Ureter (tissue), 1 donor: ENCODE measurements at regions not wholly inside any gene's neighbourhood (a gene's known extent, or its start where the extent isn't known, plus 50 kb on each side); places are given as distances from the start of the nearest gene placed in this dataset.
"Not testable (repeated sequence)": the region's sequence is repeated elsewhere in the genome, so short reads cannot be mapped to it uniquely, and the experiment has no call there.

Source experiments
- DNase-seq: peaks from one replicate; pipeline ENCODE4 v3.0.0-alpha.2; 2020; ENCODE audit warnings: low spot score
- donor health status: DM: yes; HTN: yes; CAD: no.

GRCh38 chr18:1294229-1294628 is 389.6 kb downstream of the ADCYAP1 start:
- DNase-seq: no peak

GRCh38 chr18:1296237-1296636 is 391.6 kb downstream of the ADCYAP1 start:
- DNase-seq: no peak

- DNase-seq: no peak
Observed at GRCh38 chr18:1302861-1303260, 398.2 kb downstream of the ADCYAP1 start.

GRCh38 chr18:1304392-1304992 is 399.8 kb downstream of the ADCYAP1 start:
- DNase-seq: no peak

- DNase-seq: no peak
Observed at GRCh38 chr18:1306641-1307040, 402.0 kb downstream of the ADCYAP1 start.

- no peak for DNase-seq
Observed at GRCh38 chr18:1308686-1309085, 404.0 kb downstream of the ADCYAP1 start.

- no peak for DNase-seq
Observed at GRCh38 chr18:1311376-1311775, 406.7 kb downstream of the ADCYAP1 start.

GRCh38 chr18:1335345-1335744 is 430.7 kb downstream of the ADCYAP1 start:
- DNase-seq: not testable (repeated sequence)

GRCh38 chr18:1350931-1351450 is 446.3 kb downstream of the ADCYAP1 start:
- no peak for DNase-seq

- no peak for DNase-seq
Observed at GRCh38 chr18:1353025-1353424, 448.4 kb downstream of the ADCYAP1 start.

GRCh38 chr18:1357724-1358123 is 453.1 kb downstream of the ADCYAP1 start:
- DNase-seq: no peak

GRCh38 chr18:1361936-1362335 is 457.3 kb downstream of the ADCYAP1 start:
- DNase-seq: no peak

GRCh38 chr18:1370552-1370951 is 465.9 kb downstream of the ADCYAP1 start:
- no peak for DNase-seq

- no peak for DNase-seq
Observed at GRCh38 chr18:1371724-1372123, 467.1 kb downstream of the ADCYAP1 start.

- no peak for DNase-seq
Observed at GRCh38 chr18:1383465-1383864, 478.8 kb downstream of the ADCYAP1 start.

GRCh38 chr18:1388468-1388867 is 483.8 kb downstream of the ADCYAP1 start:
- DNase-seq: not testable (repeated sequence)

- DNase-seq: no peak
Observed at GRCh38 chr18:1392046-1392445, 487.4 kb downstream of the ADCYAP1 start.

- no peak for DNase-seq
Observed at GRCh38 chr18:1392865-1393734, 488.4 kb downstream of the ADCYAP1 start.

GRCh38 chr18:1393929-1394328 is 489.3 kb downstream of the ADCYAP1 start:
- no peak for DNase-seq

GRCh38 chr18:1394426-1394825 is 489.8 kb downstream of the ADCYAP1 start:
- DNase-seq: no peak

GRCh38 chr18:1394966-1395365 is 490.3 kb downstream of the ADCYAP1 start:
- DNase-seq: no peak

- no peak for DNase-seq
Observed at GRCh38 chr18:1408376-1408775, 503.7 kb downstream of the ADCYAP1 start.

GRCh38 chr18:1412655-1413322 is 508.1 kb downstream of the ADCYAP1 start:
- DNase-seq: no peak
